Kidney (tissue), 13 donors: ENCODE measurements at regions not wholly inside any gene's neighbourhood (a gene's known extent, or its start where the extent isn't known, plus 50 kb on each side); places are given as distances from the start of the nearest gene placed in this dataset.

Experiments
- DNase-seq, 5 donors: peaks; one replicate each; pipeline ENCODE4 v3.0.0-alpha.2; 2013 to 2020
- FAIRE-seq: peaks from 2 replicates; lab custom pipeline; 2012; peaks lifted over from hg19 to GRCh38; lab: Jason Lieb, UNC
- H3K27ac ChIP-seq, 2 donors: one replicate each; pipeline ENCODE4 v1.7.0; 2013; ENCODE audit warnings: low read depth in 2 of 2, low read length in 2 of 2, inconsistent platforms in 1 of 2
- H3K27me3 ChIP-seq: one replicate; pipeline ENCODE4 v1.7.1; 2013; ENCODE audit warnings: low read length, inconsistent platforms; ENCODE audit not compliant: control insufficient read depth, insufficient read depth
- H3K36me3 ChIP-seq, 3 donors: one replicate each; pipeline versions ENCODE4 v1.7.0 to v1.7.1; 2013; ENCODE audit warnings: low read length in 3 of 3, control low read depth in 1 of 3, inconsistent platforms in 1 of 3; ENCODE audit not compliant: insufficient read depth in 3 of 3, control insufficient read depth in 2 of 3
- H3K4me1 ChIP-seq, 3 donors: one replicate each; pipeline versions ENCODE4 v1.7.0 to v1.7.1; 2013; ENCODE audit warnings: low read length in 3 of 3, inconsistent platforms in 1 of 3, low read depth in 1 of 3; ENCODE audit not compliant: control insufficient read depth in 2 of 3, insufficient read depth in 2 of 3
- H3K4me3 ChIP-seq, 3 donors: one replicate each; pipeline versions ENCODE4 v1.7.0 to v1.8.1; 2013; ENCODE audit warnings: low read length in 3 of 3, control low read depth in 1 of 3, inconsistent platforms in 1 of 3
- H3K9ac ChIP-seq, 3 donors: one replicate each; pipeline versions ENCODE4 v1.7.0 to v1.7.1; 2013; ENCODE audit warnings: low read length in 3 of 3, control low read depth in 1 of 3, inconsistent platforms in 1 of 3
- H3K9me3 ChIP-seq, 3 donors: one replicate each; pipeline versions ENCODE4 v1.7.0 to v1.7.1; 2013; ENCODE audit warnings: low read length in 3 of 3, control low read depth in 1 of 3, inconsistent platforms in 1 of 3; ENCODE audit not compliant: control insufficient read depth in 2 of 3, insufficient read depth in 1 of 3
- CTCF ChIP-seq: IDR thresholded peaks from 3 replicates; pipeline ENCODE4 v1.5.1; 2012; ENCODE audit warnings: mild to moderate bottlenecking, moderate library complexity, borderline replicate concordance; ENCODE audit not compliant: insufficient read depth; ENCODE audit errors: extremely low read depth
- intact Hi-C: fragments of 100-400 bp; cut with DNase I; formaldehyde crosslinking; loops from one replicate; pipeline ENCODE4 v1.11.1; 2022
- donor health status: control.
- donor health status: control.
- donor health status: control.
- donor health status: control.
- donor health status: control.
- donor health status: DM: yes; HTN: yes; CAD: no.
- donor health status: Normal renal cell carcinoma (clear cell type).

GRCh38 chr22:49268924-49269323, 558.7 kb downstream of the BRD1 start:
- TF ChIP-seq CTCF, result no peak
- intact Hi-C loops, result no loop called here
- Histone ChIP-seq H3K4me1 (no peaks in the 10 kb centered on the region), H3K4me3 (no peak overlapping the region), H3K9me3 (no peaks in the 10 kb centered on the region), H3K27me3 (peaks cover 2% of the 10 kb centered on the region), H3K36me3 (no peaks in the 10 kb centered on the region), H3K27ac (no peak overlapping the region), H3K9ac (no peak overlapping the region)
- no peak for FAIRE-seq
- DNase-seq, result peak in 1 of 5 donors; percentile 19

GRCh38 chr22:49267996-49268395, 559.7 kb downstream of the BRD1 start:
- no peak for FAIRE-seq
- H3K36me3 ChIP-seq, result no peaks in the 10 kb centered on the region

GRCh38 chr22:49266561-49267519, 560.8 kb downstream of the BRD1 start:
- no peaks in the 10 kb centered on the region for H3K4me1 ChIP-seq
- no peak overlapping the region for H3K4me3 ChIP-seq
- intact Hi-C loops, result no loop called here
- H3K27me3 ChIP-seq, result peaks cover 2% of the 10 kb centered on the region
- no peak overlapping the region for H3K9ac ChIP-seq
- no peak overlapping the region for H3K27ac ChIP-seq
- FAIRE-seq (no peak), DNase-seq (peak in 1 of 5 donors; percentile 20)
- no peaks in the 10 kb centered on the region for H3K36me3 ChIP-seq
- TF ChIP-seq CTCF, result no peak
- no peaks in the 10 kb centered on the region for H3K9me3 ChIP-seq

More at GRCh38 chr22:49267996-49268395, 559.7 kb downstream of the BRD1 start:
- Histone ChIP-seq H3K9me3 (no peaks in the 10 kb centered on the region), H3K27me3 (peaks cover 2% of the 10 kb centered on the region), H3K27ac (no peak overlapping the region), H3K4me3 (no peak overlapping the region), H3K4me1 (no peaks in the 10 kb centered on the region), H3K9ac (no peak overlapping the region)
- TF ChIP-seq CTCF, result no peak
- intact Hi-C loops, result no loop called here
- peak in 1 of 5 donors; percentile 13 for DNase-seq
